ENCODE measurements at regions not wholly inside any gene's neighbourhood (a gene's known extent, or its start where the extent isn't known, plus 50 kb on each side); places are given as distances from the start of the nearest gene placed in this dataset.

DNA sequence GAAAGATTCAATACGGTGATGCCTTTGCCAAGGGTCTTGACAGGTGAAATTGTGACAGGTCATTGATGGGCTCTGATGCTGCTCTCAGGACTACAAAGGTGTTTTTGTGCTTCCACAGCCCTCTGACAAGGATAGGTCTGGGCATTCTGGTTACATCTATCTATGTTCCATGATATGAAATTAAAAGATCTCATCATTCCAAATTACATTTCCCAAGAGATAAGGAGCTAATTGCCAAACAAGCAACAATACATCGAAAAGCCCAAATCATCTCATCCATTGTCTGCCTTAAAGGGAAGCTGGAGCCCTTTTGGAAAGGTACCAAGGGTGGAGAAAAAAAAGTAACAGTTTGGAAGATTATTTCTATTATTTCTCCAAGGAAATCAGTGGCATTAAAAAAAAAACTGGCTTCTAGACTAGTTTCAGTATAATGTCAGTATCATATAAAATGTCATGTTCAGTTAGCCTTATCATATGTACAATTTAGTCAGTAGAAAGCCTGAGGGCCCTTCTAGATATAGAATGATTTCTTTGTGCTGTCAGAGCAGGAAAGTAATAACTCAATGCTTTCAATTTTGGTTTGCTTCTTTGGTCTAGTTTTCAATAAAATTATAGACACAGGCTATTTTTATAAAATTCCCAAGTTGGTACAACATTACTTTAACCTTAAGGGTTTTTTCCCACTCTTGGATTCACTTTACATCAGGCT is 224.5 kb upstream of the GPRIN3 start:
- H3K36me3 ChIP-seq (ENCODE audit: insufficient read depth): no peaks in the 10 kb centered on the region
- DNase-seq (ENCODE audit: extremely low spot score): no peak
- H3K4me1 ChIP-seq (ENCODE audit: insufficient read depth): no peaks in the 10 kb centered on the region
- no peak overlapping the region for H3K27ac ChIP-seq (ENCODE audit: low read depth)
- 80% methylated on average over 2 of the region's 2 CpGs for WGBS
- no peak overlapping the region for H3K4me3 ChIP-seq (ENCODE audit: low read depth, low read length)

DNA sequence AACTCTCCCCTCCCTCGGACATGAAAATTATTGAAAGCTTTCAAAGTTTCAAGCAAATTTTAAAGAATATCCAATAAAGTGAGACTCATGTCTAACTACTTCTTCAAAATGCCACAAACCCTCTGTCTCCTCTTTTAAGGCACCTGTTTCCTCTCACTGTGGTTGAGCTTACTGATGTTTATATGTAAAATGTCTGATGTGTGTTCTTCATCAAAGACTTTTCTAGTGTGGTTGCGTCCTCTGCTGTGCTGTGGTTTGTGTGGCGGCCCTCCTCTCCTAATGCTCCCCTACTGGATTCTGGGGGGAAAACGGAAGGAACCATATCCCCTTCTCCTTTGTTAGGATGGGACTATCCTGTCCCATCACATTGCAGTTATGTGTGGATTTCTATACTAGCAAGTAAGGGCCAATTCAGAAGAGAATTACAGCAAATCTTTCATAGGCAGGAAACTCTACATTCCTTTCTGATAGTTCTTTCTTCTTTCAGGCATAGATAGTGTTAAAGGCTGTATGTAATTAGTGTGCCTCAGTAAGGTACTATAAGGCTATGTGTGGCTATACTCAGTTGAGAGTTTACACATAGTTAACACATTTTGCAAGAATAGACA is 221.0 kb upstream of the GPRIN3 start:
- no peaks in the 10 kb centered on the region for H3K4me1 ChIP-seq (ENCODE audit: insufficient read depth)
- no peak overlapping the region for H3K4me3 ChIP-seq (ENCODE audit: low read depth, low read length)
- H3K27ac ChIP-seq (ENCODE audit: low read depth): no peak overlapping the region
- H3K36me3 ChIP-seq (ENCODE audit: insufficient read depth): no peaks in the 10 kb centered on the region
- WGBS: 72% methylated on average over 4 of the region's 4 CpGs
- DNase-seq (ENCODE audit: extremely low spot score): no peak

DNA sequence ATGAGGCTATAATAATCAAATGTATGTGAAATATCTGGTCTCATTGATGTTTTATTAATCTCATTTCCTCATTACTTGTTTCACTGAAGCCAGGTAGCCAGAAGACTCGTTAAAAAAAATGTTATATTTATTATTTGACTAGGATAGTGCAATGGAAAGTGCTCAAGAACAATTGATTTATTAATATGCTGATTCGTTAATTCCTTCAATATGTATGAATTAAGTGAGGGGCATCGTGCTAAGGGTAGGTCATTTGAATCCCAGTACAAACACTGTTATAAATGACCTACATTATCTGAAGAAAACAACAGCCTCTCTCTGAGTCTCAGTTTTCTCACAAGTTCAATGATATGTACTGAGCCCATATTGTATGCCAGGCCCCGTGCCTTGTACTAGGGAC is 214.2 kb upstream of the GPRIN3 start:
- Histone ChIP-seq H3K36me3 (ENCODE audit: insufficient read depth) (no peaks in the 10 kb centered on the region), H3K4me1 (ENCODE audit: insufficient read depth) (no peaks in the 10 kb centered on the region), H3K27ac (ENCODE audit: low read depth) (no peak overlapping the region), H3K4me3 (ENCODE audit: low read depth, low read length) (no peak overlapping the region)
- WGBS: 82% methylated on average over 4 of the region's 4 CpGs
- no peak for DNase-seq (ENCODE audit: extremely low spot score)

DNA sequence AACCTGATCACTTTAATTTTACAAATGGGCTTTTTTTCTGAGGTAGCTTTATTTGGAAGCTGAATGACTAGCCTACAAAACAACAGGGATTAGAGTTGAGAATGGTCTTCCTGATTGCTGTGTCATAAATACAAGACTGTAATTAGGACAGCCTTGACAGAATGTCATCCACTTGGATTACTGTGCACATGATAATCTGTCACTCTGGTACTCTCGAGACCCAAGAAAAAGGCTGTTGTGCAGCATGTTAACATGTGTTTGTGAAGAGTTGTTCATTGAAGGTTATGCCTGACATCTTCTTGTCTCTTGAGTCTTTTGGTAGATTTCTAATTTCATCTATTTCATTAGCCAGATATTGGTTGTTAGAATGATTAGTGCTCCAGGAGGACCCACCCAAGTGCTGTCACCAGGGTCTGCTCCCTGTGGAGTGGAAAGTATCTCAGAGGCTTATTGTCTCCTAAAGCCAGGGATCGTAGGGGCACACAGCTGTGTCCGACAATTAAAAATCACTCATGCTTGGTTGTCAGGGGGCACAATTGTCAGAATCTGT is 212.2 kb upstream of the GPRIN3 start:
- no peak overlapping the region for H3K4me3 ChIP-seq (ENCODE audit: low read depth, low read length)
- WGBS: 91% methylated on average over 3 of the region's 3 CpGs
- H3K27ac ChIP-seq (ENCODE audit: low read depth): no peak overlapping the region
- no peaks in the 10 kb centered on the region for H3K36me3 ChIP-seq (ENCODE audit: insufficient read depth)
- DNase-seq (ENCODE audit: extremely low spot score): no peak
- no peaks in the 10 kb centered on the region for H3K4me1 ChIP-seq (ENCODE audit: insufficient read depth)

DNA sequence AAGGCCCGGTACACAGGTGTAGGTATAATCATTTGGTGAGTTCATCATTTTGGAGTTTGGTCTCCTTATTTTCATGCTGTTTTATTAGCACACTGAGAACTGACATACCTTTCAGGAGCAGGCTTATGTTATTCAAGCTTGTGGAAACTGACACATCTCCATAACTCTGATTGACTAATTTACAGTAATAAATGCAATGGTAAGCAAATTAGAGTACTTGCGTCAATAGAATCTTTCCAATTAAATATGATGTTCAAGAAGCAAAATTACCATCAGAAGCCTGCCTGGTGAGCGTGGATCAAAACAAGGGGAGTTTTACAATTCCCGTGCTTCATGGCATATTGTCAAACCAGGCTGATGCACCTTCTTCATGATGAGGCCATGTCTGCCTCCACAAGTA is 210.7 kb upstream of the GPRIN3 start:
- Histone ChIP-seq H3K36me3 (ENCODE audit: insufficient read depth) (no peaks in the 10 kb centered on the region), H3K4me3 (ENCODE audit: low read depth, low read length) (no peak overlapping the region), H3K27ac (ENCODE audit: low read depth) (no peak overlapping the region), H3K4me1 (ENCODE audit: insufficient read depth) (no peaks in the 10 kb centered on the region)
- DNase-seq (ENCODE audit: extremely low spot score): no peak
- 82% methylated on average over 4 of the region's 4 CpGs for WGBS

DNA sequence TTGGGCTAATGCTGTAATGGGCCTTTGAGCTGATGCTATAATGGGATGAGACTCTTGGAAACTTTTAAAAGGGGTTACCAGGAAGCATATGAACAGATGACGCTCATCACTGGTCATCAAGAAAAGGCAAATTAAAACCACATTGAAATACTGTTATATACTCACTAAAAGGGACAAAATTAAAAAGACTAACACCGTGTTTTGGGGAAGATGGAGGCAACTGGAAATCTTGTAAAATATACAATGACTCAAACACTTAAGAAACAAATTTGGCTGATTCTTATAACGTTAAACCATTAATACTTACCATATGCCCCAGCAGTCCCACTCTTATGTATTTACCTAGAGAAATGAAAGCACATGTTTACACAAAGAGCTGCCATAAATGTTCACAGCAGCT is 207.2 kb upstream of the GPRIN3 start:
- Histone ChIP-seq H3K27ac (ENCODE audit: low read depth) (no peak overlapping the region), H3K4me1 (ENCODE audit: insufficient read depth) (no peaks in the 10 kb centered on the region), H3K4me3 (ENCODE audit: low read depth, low read length) (no peak overlapping the region), H3K36me3 (ENCODE audit: insufficient read depth) (no peaks in the 10 kb centered on the region)
- no peak for DNase-seq (ENCODE audit: extremely low spot score)
- WGBS: 74% methylated on average over 3 of the region's 3 CpGs

DNA sequence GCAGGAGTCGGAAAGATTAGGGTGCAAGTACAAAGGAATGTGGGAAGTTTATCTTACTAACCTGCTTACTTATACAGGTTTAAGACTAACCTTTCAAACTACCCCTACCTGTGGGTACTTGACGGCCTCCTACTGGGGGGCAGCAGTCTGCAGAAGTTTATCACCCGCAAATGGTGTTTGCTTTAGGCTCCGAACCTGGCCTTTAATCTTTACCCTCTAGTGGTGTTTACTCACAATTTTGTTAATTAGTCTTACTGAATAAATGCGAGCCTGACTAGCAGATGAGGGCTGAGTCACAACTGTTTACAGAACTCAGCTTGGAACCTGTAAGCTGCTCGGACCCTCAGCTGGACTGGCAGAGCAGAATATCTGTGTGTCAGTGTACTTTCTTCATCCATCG is 204.2 kb upstream of the GPRIN3 start:
- Histone ChIP-seq H3K27ac (ENCODE audit: low read depth) (no peak overlapping the region), H3K36me3 (ENCODE audit: insufficient read depth) (no peaks in the 10 kb centered on the region), H3K4me3 (ENCODE audit: low read depth, low read length) (no peak overlapping the region), H3K4me1 (ENCODE audit: insufficient read depth) (no peaks in the 10 kb centered on the region)
- 64% methylated on average over 7 of the region's 7 CpGs for WGBS
- no peak for DNase-seq (ENCODE audit: extremely low spot score)

DNA sequence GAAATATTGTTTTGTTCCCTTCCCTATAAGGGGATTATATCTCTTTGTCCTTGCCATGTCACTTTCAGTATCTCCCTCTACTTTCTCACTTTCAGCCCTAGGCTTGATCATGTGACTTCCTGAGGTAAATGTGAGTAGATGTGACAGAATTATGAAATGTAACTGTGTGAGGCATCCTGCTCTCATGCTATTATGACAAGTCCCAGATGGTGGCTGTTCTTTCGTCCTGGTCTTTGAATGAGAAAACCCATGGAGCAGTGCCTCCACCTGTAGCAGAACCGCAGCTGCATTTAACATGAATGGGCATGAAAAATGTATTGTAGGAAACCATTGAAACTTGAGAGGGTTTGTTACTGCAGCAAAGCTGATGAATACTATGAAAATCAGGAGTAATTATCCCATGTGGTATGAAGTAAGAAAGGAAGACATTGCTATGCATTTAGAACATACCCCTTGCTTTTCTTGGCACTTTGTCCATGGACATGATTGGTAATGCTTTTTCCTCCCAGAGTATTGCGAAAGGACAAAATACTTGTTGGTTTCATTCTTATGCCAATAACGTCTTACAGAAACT is 202.2 kb upstream of the GPRIN3 start:
- H3K27ac ChIP-seq (ENCODE audit: low read depth): no peak overlapping the region
- H3K4me1 ChIP-seq (ENCODE audit: insufficient read depth): no peaks in the 10 kb centered on the region
- no peak overlapping the region for H3K4me3 ChIP-seq (ENCODE audit: low read depth, low read length)
- DNase-seq (ENCODE audit: extremely low spot score): no peak
- no peaks in the 10 kb centered on the region for H3K36me3 ChIP-seq (ENCODE audit: insufficient read depth)
- 85% methylated on average over 4 of the region's 4 CpGs for WGBS

DNA sequence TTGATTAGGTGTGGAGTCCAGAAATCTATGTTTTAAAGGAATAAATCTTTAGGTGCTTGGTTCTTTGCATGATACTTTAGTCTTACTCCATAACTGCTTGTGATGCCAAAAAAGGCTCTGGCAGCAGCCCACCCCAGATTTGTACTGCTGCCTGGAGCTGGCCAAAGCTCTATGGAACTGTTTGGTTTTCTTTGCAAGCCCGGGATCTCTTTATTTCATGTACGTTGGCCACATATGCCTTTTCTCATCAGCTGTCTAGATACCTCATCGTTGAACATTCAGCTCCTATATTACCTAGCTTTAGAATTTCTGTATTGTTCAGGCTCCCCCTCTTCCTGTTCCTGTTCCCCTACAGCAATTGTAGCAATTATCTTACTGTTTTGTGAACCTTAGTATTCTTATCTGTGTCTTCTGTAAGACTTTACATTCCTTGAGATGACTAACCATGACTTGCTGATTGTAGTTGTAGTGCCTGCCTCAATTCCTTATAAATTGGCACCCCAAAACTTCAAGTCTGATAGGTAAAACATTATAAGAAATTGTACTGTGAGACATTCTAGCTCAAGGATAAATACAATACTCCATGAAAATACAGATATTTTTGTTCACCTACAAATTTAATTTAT is 199.4 kb upstream of the GPRIN3 start:
- H3K36me3 ChIP-seq (ENCODE audit: insufficient read depth): no peaks in the 10 kb centered on the region
- 36% methylated on average over 3 of the region's 3 CpGs for WGBS
- no peaks in the 10 kb centered on the region for H3K4me1 ChIP-seq (ENCODE audit: insufficient read depth)
- DNase-seq (ENCODE audit: extremely low spot score): no peak
- no peak overlapping the region for H3K4me3 ChIP-seq (ENCODE audit: low read depth, low read length)
- no peak overlapping the region for H3K27ac ChIP-seq (ENCODE audit: low read depth)

DNA sequence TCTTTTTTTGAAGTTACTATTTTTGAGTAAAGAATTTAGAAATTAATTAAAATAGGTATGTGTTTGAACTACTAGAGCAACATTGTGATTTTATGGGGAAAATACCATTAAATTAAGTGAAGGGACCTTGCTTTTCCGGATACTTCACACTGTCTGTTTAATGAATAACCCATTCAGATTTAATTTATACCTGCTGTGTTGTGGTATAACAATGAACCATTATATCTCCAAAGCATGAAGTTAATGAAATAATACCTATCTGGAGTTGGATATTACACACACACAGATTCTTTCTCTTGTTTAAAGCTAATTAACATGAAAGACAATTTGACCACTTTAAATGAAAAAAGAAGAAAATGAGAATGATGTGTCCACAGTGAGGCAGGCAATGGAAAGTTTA is 195.0 kb upstream of the GPRIN3 start:
- 86% methylated on average over 1 of the region's 1 CpG for WGBS
- Histone ChIP-seq H3K36me3 (ENCODE audit: insufficient read depth) (no peaks in the 10 kb centered on the region), H3K4me3 (ENCODE audit: low read depth, low read length) (no peak overlapping the region), H3K27ac (ENCODE audit: low read depth) (no peak overlapping the region), H3K4me1 (ENCODE audit: insufficient read depth) (no peaks in the 10 kb centered on the region)
- DNase-seq (ENCODE audit: extremely low spot score): no peak

DNA sequence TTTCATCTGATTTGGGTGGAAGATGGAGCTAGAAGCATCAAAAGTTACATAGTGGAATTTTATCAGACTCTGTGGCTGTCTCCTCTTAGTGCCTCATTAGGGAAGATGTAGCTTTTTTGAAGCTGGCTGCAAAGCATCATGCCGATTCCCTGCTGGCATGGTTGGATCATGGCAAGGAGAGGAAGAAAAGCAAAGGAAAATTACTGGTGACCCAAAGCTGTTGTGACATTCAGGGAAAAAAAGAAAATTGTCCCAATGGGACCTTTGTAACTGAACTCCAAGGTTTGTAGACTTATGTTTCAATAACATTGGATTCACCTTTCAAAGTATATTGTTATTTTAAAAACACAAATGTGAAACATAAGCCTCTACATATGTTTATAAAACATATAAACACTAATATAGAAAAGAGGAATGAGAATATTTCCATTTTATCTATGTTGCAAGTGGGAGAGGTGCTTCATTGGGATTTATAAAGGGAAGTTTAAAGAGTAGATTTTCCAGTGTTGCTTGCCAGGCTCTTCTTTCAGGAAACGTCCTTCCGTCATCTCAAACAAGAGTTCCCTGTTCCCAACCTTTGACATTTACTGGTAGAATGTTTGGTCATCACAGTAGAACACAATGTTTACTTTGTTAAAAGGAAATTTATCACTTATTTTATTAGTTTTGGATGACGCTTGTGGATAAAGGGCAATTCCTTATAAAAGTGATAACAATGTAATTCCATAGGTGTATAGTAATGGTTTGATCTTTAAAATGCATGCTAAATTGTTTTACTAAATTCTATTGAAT is 190.1 kb upstream of the GPRIN3 start:
- H3K4me1 ChIP-seq (ENCODE audit: insufficient read depth): no peaks in the 10 kb centered on the region
- no peak overlapping the region for H3K4me3 ChIP-seq (ENCODE audit: low read depth, low read length)
- H3K36me3 ChIP-seq (ENCODE audit: insufficient read depth): no peaks in the 10 kb centered on the region
- no peak overlapping the region for H3K27ac ChIP-seq (ENCODE audit: low read depth)
- WGBS: 54% methylated on average over 4 of the region's 4 CpGs
- peak; percentile 26 for DNase-seq (ENCODE audit: extremely low spot score)

DNA sequence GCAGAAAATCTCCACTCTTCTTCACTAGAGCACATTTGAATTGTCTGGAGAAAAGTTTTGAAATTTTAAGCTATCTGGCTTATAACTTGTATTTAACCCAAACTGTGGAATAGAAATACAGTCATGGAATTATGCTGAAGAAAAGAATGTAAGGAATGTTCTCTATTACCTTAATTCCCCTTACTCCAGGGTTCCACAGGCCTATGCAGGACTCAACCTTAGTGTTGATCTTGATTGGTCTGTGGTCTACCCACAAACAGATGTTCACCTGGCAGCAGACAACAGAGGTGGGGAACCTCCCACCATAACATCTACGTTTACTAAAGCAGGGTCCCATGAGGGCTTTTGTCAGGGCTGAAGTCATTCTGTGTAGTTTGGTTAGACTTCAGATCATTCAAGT is 189.3 kb upstream of the GPRIN3 start:
- H3K36me3 ChIP-seq (ENCODE audit: insufficient read depth): no peaks in the 10 kb centered on the region
- WGBS: 55% methylated on average over 1 of the region's 1 CpG
- DNase-seq (ENCODE audit: extremely low spot score): no peak
- H3K4me1 ChIP-seq (ENCODE audit: insufficient read depth): no peaks in the 10 kb centered on the region
- H3K27ac ChIP-seq (ENCODE audit: low read depth): no peak overlapping the region
- H3K4me3 ChIP-seq (ENCODE audit: low read depth, low read length): no peak overlapping the region

DNA sequence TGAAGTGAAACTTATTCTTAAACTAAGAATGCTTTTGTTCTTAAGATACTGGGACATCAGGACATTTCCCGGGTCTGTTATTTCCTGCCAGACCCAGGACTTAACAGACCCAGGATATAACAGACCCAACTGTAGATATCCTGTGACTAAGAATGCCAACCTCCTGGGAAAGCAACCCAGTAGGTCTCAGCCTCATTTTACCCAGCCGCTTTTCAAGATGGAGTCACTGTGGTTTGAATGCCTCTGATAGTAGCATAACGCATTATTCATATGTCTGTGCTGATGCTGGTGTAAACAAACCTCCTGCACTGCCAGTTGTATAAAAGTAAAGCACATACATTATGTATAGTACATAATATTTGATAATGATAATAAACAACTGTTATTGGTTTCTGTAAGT is 185.8 kb upstream of the GPRIN3 start:
- WGBS: 86% methylated on average over 3 of the region's 3 CpGs
- no peaks in the 10 kb centered on the region for H3K4me1 ChIP-seq (ENCODE audit: insufficient read depth)
- H3K27ac ChIP-seq (ENCODE audit: low read depth): no peak overlapping the region

More for the DNA sequence above, 185.8 kb upstream of the GPRIN3 start:
- Histone ChIP-seq H3K36me3 (ENCODE audit: insufficient read depth) (no peaks in the 10 kb centered on the region), H3K4me3 (ENCODE audit: low read depth, low read length) (no peak overlapping the region)
- DNase-seq (ENCODE audit: extremely low spot score): no peak

All from urinary bladder (tissue), 3 donors.